SK-N-SH (cell line): ENCODE measurements at regions not wholly inside any gene's neighbourhood (a gene's known extent, or its start where the extent isn't known, plus 50 kb on each side); places are given as distances from the start of the nearest gene placed in this dataset.

ENCODE experiments used
- CTCF ChIA-PET: fragments of 300-600, 350-600 bp; formaldehyde crosslinking; extraction: SDS; loops from one replicate; lab custom pipeline; 2021; lab: Yijun Ruan, JAX
- POLR2A ChIA-PET: fragments of 350-600 bp; sonication (Branson Sonifier 250); formaldehyde crosslinking; extraction: SDS; loops from one replicate; lab custom pipeline; 2020; ENCODE audit warnings: antibody characterized with exemption, inconsistent platforms; lab: Yijun Ruan, JAX
- DNase-seq: peaks from one replicate; pipeline ENCODE4 v3.0.0; 2012
- H2AFZ ChIP-seq: fragments of 200-600 bp; sonication (generic); 2 replicates; pipeline ENCODE4 v1.8.1; 2016; ENCODE audit warnings: antibody characterized with exemption, mild to moderate bottlenecking, low read depth
- H3F3A ChIP-seq: fragments of 200-600 bp; sonication (generic); replicated peaks from 2 replicates; pipeline ENCODE3; 2016; ENCODE audit warnings: antibody characterized with exemption, mild to moderate bottlenecking; ENCODE audit not compliant: insufficient read depth
- H3K27ac ChIP-seq, 2 experiments: fragments of 200-500 bp in 1 of 2; fragments of 200-600 bp in 1 of 2; sonication (Bioruptor generic) in 1 of 2; sonication (generic), shearing (Covaris generic) in 1 of 2; 2 replicates each; pipeline versions ENCODE4 v1.5.1 to v1.6.1; 2014 to 2016; ENCODE audit warnings: low read depth in 2 of 2, inconsistent platforms in 1 of 2, low read length in 1 of 2, mild to moderate bottlenecking in 1 of 2, mixed read lengths in 1 of 2
- H3K27me3 ChIP-seq: fragments of 200-600 bp; sonication (generic), shearing (Covaris generic); 2 replicates; pipeline ENCODE4 v1.6.1; 2016; ENCODE audit warnings: mixed run types; ENCODE audit not compliant: insufficient read depth
- H3K36me3 ChIP-seq, 2 experiments: fragments of 200-500 bp in 1 of 2; fragments of 200-600 bp in 1 of 2; sonication (Bioruptor generic) in 1 of 2; sonication (generic) in 1 of 2; replicated peaks in 1 of 2; 2 replicates each; pipeline versions ENCODE3 to v1.5.1; 2014 to 2016; ENCODE audit warnings: low read length in 1 of 2, mild to moderate bottlenecking in 1 of 2; ENCODE audit not compliant: insufficient read depth in 2 of 2, control insufficient read depth in 1 of 2
- H3K4me1 ChIP-seq, 2 experiments: fragments of 200-500 bp in 1 of 2; fragments of 200-600 bp in 1 of 2; sonication (Bioruptor generic) in 1 of 2; sonication (generic), shearing (Covaris generic) in 1 of 2; 2 replicates each; pipeline versions ENCODE4 v1.5.1 to v1.6.1; 2014 to 2016; ENCODE audit warnings: low read depth in 1 of 2, low read length in 1 of 2, mixed run types in 1 of 2; ENCODE audit not compliant: insufficient read depth in 2 of 2, control insufficient read depth in 1 of 2
- H3K4me2 ChIP-seq: fragments of 200-600 bp; sonication (generic), shearing (Covaris generic); 2 replicates; pipeline ENCODE4 v1.6.1; 2017; ENCODE audit warnings: mixed run types
- H3K4me3 ChIP-seq, 2 experiments: fragments of 200-500 bp in 1 of 2; fragments of 200-600 bp in 1 of 2; sonication (Bioruptor generic) in 1 of 2; sonication (generic), shearing (Covaris generic) in 1 of 2; 2 replicates each; pipeline versions ENCODE4 v1.5.1 to v1.8.1; 2014 to 2016; ENCODE audit warnings: low read depth in 2 of 2, inconsistent platforms in 1 of 2, low read length in 1 of 2, mild to moderate bottlenecking in 1 of 2, mixed read lengths in 1 of 2, moderate library complexity in 1 of 2
- H3K79me2 ChIP-seq: fragments of 200-600 bp; sonication (generic); 2 replicates; pipeline ENCODE4 v1.8.1; 2017; ENCODE audit warnings: mild to moderate bottlenecking; ENCODE audit not compliant: insufficient read depth
- H3K9ac ChIP-seq: fragments of 200-600 bp; sonication (generic); 2 replicates; pipeline ENCODE4 v1.6.1; 2017; ENCODE audit warnings: mixed run types
- H3K9me2 ChIP-seq: fragments of 200-600 bp; sonication (generic); 2 replicates; pipeline ENCODE4 v1.6.1; 2017; ENCODE audit warnings: mixed run types
- H3K9me3 ChIP-seq: fragments of 200-600 bp; sonication (generic); 2 replicates; pipeline ENCODE4 v1.6.1; 2017; ENCODE audit warnings: mixed run types, mild to moderate bottlenecking, moderate library complexity
- H4K20me1 ChIP-seq: fragments of 200-600 bp; sonication (generic); 2 replicates; pipeline ENCODE4 v1.6.1; 2017; ENCODE audit warnings: mild to moderate bottlenecking, mixed run types; ENCODE audit not compliant: insufficient read depth
- CHD2 ChIP-seq: fragments of 150-350 bp; IDR thresholded peaks from 2 replicates; pipeline ENCODE4 v1.6.1; 2018; ENCODE audit warnings: low read length; ENCODE audit not compliant: partially characterized antibody
- FOXJ3 ChIP-seq: sonication (generic); formaldehyde crosslinking; IDR thresholded peaks from 2 replicates; pipeline ENCODE4 v1.5.1; 2020; ENCODE audit warnings: mild to moderate bottlenecking, missing genetic modification reagents
- IRF3 ChIP-seq: fragments of 150-350 bp; IDR thresholded peaks from 2 replicates; pipeline ENCODE4 v1.6.1; 2016; ENCODE audit warnings: mild to moderate bottlenecking, low read depth, low read length
- JUND ChIP-seq: IDR thresholded peaks from 2 replicates; pipeline ENCODE4 v1.4.0; 2012
- MAX ChIP-seq: IDR thresholded peaks from 2 replicates; pipeline ENCODE4 v1.4.0; 2012; ENCODE audit warnings: low read depth
- MXI1 ChIP-seq: IDR thresholded peaks from 2 replicates; pipeline ENCODE4 v1.6.1; 2012; ENCODE audit warnings: mild to moderate bottlenecking, low read depth, low read length, improper control_type of control experiment
- NRF1 ChIP-seq: IDR thresholded peaks from 2 replicates; pipeline ENCODE4 v1.6.1; 2012; ENCODE audit warnings: low read depth, mild to moderate bottlenecking, low read length
- PBX3 ChIP-seq: IDR thresholded peaks from 2 replicates; pipeline ENCODE4; 2012
- REST ChIP-seq: IDR thresholded peaks from 2 replicates; pipeline ENCODE4 v1.6.1; 2012; ENCODE audit warnings: mild to moderate bottlenecking, low read depth, low read length, moderate library complexity
- SMC3 ChIP-seq: IDR thresholded peaks from 2 replicates; pipeline ENCODE4 v1.6.1; 2012; ENCODE audit warnings: low read depth, low read length, improper control_type of control experiment
- TAF1 ChIP-seq: IDR thresholded peaks from 2 replicates; pipeline ENCODE4 v1.6.1; 2012; ENCODE audit warnings: low read depth, mild to moderate bottlenecking, low read length, moderate library complexity, borderline replicate concordance
- TCF12 ChIP-seq: IDR thresholded peaks from 2 replicates; pipeline ENCODE4 v1.4.0; 2012
- TEAD4 ChIP-seq: IDR thresholded peaks from 2 replicates; pipeline ENCODE4 v1.4.0; 2012; ENCODE audit warnings: mild to moderate bottlenecking, borderline replicate concordance; ENCODE audit not compliant: insufficient read depth
- USF1 ChIP-seq: IDR thresholded peaks from 2 replicates; pipeline ENCODE4 v1.4.0; 2012; ENCODE audit warnings: low read depth, borderline replicate concordance
- YY1 ChIP-seq: IDR thresholded peaks from 2 replicates; pipeline ENCODE4 v1.4.0; 2012; ENCODE audit warnings: low read depth, mild to moderate bottlenecking
- ZBTB33 ChIP-seq: IDR thresholded peaks from 2 replicates; pipeline ENCODE4 v1.4.0; 2012; ENCODE audit warnings: low read depth, borderline replicate concordance
- WGBS: methylation state at CpG from one replicate; pipeline ENCODE4 v1.1.6; 2017; ENCODE audit warnings: low lambda C conversion rate; 5-methylcytosine and 5-hydroxymethylcytosine counted together

- DNase-seq = no peak
- H3K27ac ChIP-seq = no peak overlapping the region
- H3K4me2 ChIP-seq = no peak overlapping the region
- no peaks in the 10 kb centered on the region for H4K20me1 ChIP-seq
- CTCF ChIA-PET = interaction anchor here (1.0 to 9.5 kb wide), 3 partner anchors 11 to 278 kb away, joined by 3 to 88 read pairs (median 3); no protein-coding TSS in a partner anchor
- WGBS = 54% methylated on average over 8 of the region's 8 CpGs
- H3K9me2 ChIP-seq = no peaks in the 10 kb centered on the region
- no peak for TF ChIP-seq PBX3
- no peak for TF ChIP-seq FOXJ3 (CRISPR knock-in tag)
- no peak for TF ChIP-seq ZBTB33
- TF ChIP-seq IRF3 = no peak
- TF ChIP-seq CHD2 = no peak
- no peak for TF ChIP-seq MXI1
- TF ChIP-seq REST = no peak
- no peak for TF ChIP-seq SMC3
- TF ChIP-seq YY1 = no peak
- no peak for TF ChIP-seq NRF1
- no peak for TF ChIP-seq USF1
- no peak for TF ChIP-seq MAX
- TF ChIP-seq TAF1 = no peak
- no peak for TF ChIP-seq TEAD4
- no peak for TF ChIP-seq JUND
- TF ChIP-seq TCF12 = no peak
- TF ChIP-seq, all 33 proteins: peak for 0
- Histone ChIP-seq H3K36me3 (no peaks in the 10 kb centered on the region), H3K79me2 (no peaks in the 10 kb centered on the region), H3F3A (no peaks in the 10 kb centered on the region), H2AFZ (no peak overlapping the region), H3K4me3 (no peak overlapping the region), H3K27me3 (no peaks in the 10 kb centered on the region), H3K9ac (no peak overlapping the region), H3K4me1 (peaks cover 0 to 1% of the 10 kb centered on the region in 2 experiments; a peak in 2 of 4 replicates), H3K9me3 (no peaks in the 10 kb centered on the region)
- POLR2A ChIA-PET = no interaction called here
Measured at GRCh38 chr15:31477851-31478701, 151.4 kb downstream of the KLF13 start.
